ENCODE measurements at regions not wholly inside any gene's neighbourhood (a gene's known extent, or its start where the extent isn't known, plus 50 kb on each side); places are given as distances from the start of the nearest gene placed in this dataset.

DNA sequence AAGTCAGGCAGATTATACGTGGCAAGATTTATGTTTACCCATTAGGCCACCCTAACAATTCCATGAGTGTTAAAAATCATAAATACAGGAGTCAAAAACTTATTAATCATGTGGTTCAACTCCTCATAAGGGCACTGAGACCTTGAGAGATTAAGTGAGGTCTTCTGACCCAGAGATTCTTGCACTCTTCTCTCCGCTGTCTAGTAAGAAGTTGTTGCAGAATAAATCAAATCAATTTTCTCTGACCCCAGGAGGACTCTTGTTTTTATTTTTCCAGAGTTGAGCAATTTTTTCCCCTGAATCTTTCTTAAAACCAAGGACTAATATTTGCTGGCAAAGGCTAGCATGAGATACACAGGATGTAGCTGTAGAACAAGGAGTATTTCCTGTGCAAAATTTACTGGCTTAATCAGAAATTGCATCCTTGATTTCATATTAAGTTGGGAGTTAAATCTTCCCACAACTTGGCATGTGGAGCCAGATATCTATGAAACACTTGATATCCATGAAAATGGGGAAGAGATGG is 90.9 kb upstream of the PTHLH start:
- Histone ChIP-seq H3K4me1 (ENCODE audit: insufficient read depth) (no peaks in the 10 kb centered on the region), H3F3A (ENCODE audit: insufficient read depth) (no peaks in the 10 kb centered on the region), H3K9ac (no peak overlapping the region), H3K9me2 (ENCODE audit: insufficient read depth) (no peaks in the 10 kb centered on the region), H3K4me2 (ENCODE audit: unreplicated experiment) (no peak overlapping the region), H2AFZ (no peak overlapping the region), H3K4me3 (no peak overlapping the region), H3K79me2 (ENCODE audit: insufficient read depth) (no peaks in the 10 kb centered on the region), H4K20me1 (ENCODE audit: insufficient read depth) (no peaks in the 10 kb centered on the region), H3K27ac (no peak overlapping the region), H3K9me3 (ENCODE audit: low read depth) (no peaks in the 10 kb centered on the region), H3K27me3 (replicated peaks; ENCODE audit: insufficient read depth) (no peaks in the 10 kb centered on the region), H3K36me3 (ENCODE audit: low read depth) (no peaks in the 10 kb centered on the region)
- no peak for TF ChIP-seq EZH2 (IDR thresholded peaks at IDR 0.05; ENCODE audit: insufficient read depth, poor library complexity, severe bottlenecking)
- no peak for TF ChIP-seq EZH2phosphoT487 (IDR thresholded peaks at IDR 0.05; ENCODE audit: insufficient read depth, low read depth)
- in situ Hi-C loops (cut with MboI): no loop called here
- 88% methylated on average over 2 of the region's 2 CpGs for WGBS, 2 experiments (ENCODE audit: low coverage in 1 of 2, low lambda C conversion rate in 2 of 2, missing lambda C conversion rate in 2 of 2)
- DNase-seq: no peak

DNA sequence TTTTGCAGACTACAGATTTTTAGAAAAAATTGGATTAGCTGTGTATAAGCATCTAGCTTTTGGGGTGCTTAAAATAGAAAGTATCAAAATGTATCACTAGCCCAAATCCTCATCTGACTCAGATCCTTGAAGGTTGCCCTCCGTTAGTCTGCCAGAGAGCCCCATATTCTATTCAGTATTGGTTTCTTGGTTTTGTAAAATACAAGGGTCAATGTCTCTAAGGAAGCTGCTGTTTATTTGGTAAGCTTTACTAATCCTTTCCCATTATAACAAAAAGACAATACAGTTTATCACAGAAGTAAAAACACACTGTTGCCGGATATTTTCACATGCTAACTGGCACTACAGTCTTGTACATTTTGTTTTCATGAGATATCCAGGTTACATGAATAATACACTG is 92.8 kb upstream of the PTHLH start:
- no peak overlapping the region for H3K9ac ChIP-seq
- no peaks in the 10 kb centered on the region for H4K20me1 ChIP-seq (ENCODE audit: insufficient read depth)
- H3K4me1 ChIP-seq (ENCODE audit: insufficient read depth): no peaks in the 10 kb centered on the region
- no peak overlapping the region for H3K27ac ChIP-seq
- no peak overlapping the region for H2AFZ ChIP-seq
- H3K9me3 ChIP-seq (ENCODE audit: low read depth): no peaks in the 10 kb centered on the region
- DNase-seq: no peak
- H3K79me2 ChIP-seq (ENCODE audit: insufficient read depth): no peaks in the 10 kb centered on the region
- TF ChIP-seq EZH2phosphoT487 (IDR thresholded peaks at IDR 0.05; ENCODE audit: insufficient read depth, low read depth) (no peak), EZH2 (IDR thresholded peaks at IDR 0.05; ENCODE audit: insufficient read depth, poor library complexity, severe bottlenecking) (no peak)
- no peaks in the 10 kb centered on the region for H3K9me2 ChIP-seq (ENCODE audit: insufficient read depth)
- H3K4me2 ChIP-seq (ENCODE audit: unreplicated experiment): no peak overlapping the region
- H3K27me3 ChIP-seq (replicated peaks; ENCODE audit: insufficient read depth): no peaks in the 10 kb centered on the region
- H3K36me3 ChIP-seq (ENCODE audit: low read depth): no peaks in the 10 kb centered on the region
- 84 to 87% methylated on average over 2 of the region's 2 CpGs for WGBS, 2 experiments (ENCODE audit: low coverage in 1 of 2, low lambda C conversion rate in 2 of 2, missing lambda C conversion rate in 2 of 2)
- in situ Hi-C loops (cut with MboI): no loop called here
- no peaks in the 10 kb centered on the region for H3F3A ChIP-seq (ENCODE audit: insufficient read depth)
- no peak overlapping the region for H3K4me3 ChIP-seq

DNA sequence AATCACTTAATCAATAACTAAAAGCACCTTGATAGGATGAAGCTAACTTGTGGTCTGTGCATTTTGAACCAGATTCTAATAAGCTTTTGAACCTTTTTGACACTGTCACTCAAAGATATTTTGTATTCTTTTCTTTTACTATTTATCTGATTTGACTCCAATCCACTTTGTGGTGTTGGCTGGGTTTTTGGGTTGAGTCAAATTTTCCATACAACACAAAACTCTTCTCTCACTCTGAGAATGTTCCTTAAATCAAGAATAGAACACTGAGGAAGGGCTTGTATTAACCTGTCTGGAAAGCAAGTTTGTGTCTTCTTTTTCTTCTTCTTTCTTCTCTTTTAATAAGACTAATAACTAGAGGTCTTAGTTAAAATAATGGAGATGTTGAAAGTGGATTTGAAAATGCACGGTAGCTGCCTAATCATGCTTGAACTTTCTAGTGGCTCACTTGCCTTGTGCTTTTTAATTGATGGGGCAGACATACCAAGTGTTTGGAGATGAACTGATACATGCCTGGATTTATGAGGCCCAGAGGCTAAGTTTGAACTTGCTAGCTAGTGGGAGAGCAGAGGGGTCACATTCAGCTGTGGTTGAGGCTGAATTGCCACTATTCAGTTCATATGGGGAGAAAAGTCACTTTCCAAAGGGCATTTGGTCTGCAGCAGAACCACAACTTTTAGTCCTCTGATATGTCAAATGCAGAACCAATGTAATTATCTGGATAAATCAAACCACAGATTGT is 93.5 kb upstream of the PTHLH start:
- Histone ChIP-seq H3K79me2 (ENCODE audit: insufficient read depth) (no peaks in the 10 kb centered on the region), H3K4me2 (ENCODE audit: unreplicated experiment) (no peak overlapping the region), H3K9ac (no peak overlapping the region), H3K4me1 (ENCODE audit: insufficient read depth) (no peaks in the 10 kb centered on the region), H3K9me2 (ENCODE audit: insufficient read depth) (no peaks in the 10 kb centered on the region), H4K20me1 (ENCODE audit: insufficient read depth) (no peaks in the 10 kb centered on the region), H3K27me3 (replicated peaks; ENCODE audit: insufficient read depth) (no peaks in the 10 kb centered on the region), H3K36me3 (ENCODE audit: low read depth) (no peaks in the 10 kb centered on the region), H3K4me3 (no peak overlapping the region), H3F3A (ENCODE audit: insufficient read depth) (no peaks in the 10 kb centered on the region), H3K27ac (no peak overlapping the region), H3K9me3 (ENCODE audit: low read depth) (no peaks in the 10 kb centered on the region), H2AFZ (no peak overlapping the region)
- 94 to 100% methylated on average over 1 of the region's 1 CpG for WGBS, 2 experiments (ENCODE audit: low coverage in 1 of 2, low lambda C conversion rate in 2 of 2, missing lambda C conversion rate in 2 of 2)
- no peak for DNase-seq
- no peak for TF ChIP-seq EZH2 (IDR thresholded peaks at IDR 0.05; ENCODE audit: insufficient read depth, poor library complexity, severe bottlenecking)
- TF ChIP-seq EZH2phosphoT487 (IDR thresholded peaks at IDR 0.05; ENCODE audit: insufficient read depth, low read depth): no peak
- in situ Hi-C loops (cut with MboI): no loop called here

DNA sequence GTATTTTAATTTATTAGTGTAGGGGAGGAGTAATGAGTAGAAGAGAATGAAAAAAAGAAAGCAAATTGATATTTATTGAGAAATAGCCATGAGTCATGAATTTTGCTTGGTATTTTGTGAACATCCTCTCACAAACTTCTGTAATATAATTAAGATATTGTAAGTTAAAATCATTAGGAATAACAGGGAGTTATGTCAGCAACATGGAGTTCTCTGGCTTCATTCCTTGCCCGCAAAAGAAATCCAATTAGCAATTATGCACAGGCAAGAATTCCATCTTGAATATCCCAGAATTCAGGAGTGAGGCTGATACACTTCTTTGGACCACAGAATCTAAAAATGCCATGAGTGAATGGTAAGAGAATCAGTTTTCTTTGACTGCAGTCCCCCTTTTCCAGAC is 94.3 kb upstream of the PTHLH start:
- H4K20me1 ChIP-seq (ENCODE audit: insufficient read depth): no peaks in the 10 kb centered on the region
- peak; percentile 32 for DNase-seq
- H3K27me3 ChIP-seq (replicated peaks; ENCODE audit: insufficient read depth): no peaks in the 10 kb centered on the region
- H3K4me2 ChIP-seq (ENCODE audit: unreplicated experiment): no peak overlapping the region
- no peak overlapping the region for H3K4me3 ChIP-seq
- no peaks in the 10 kb centered on the region for H3K79me2 ChIP-seq (ENCODE audit: insufficient read depth)
- H3K9me3 ChIP-seq (ENCODE audit: low read depth): peaks cover 3% of the 10 kb centered on the region
- in situ Hi-C loops (cut with MboI): no loop called here
- H3F3A ChIP-seq (ENCODE audit: insufficient read depth): no peaks in the 10 kb centered on the region
- H3K27ac ChIP-seq: no peak overlapping the region
- no peak overlapping the region for H3K9ac ChIP-seq
- H3K9me2 ChIP-seq (ENCODE audit: insufficient read depth): no peaks in the 10 kb centered on the region
- no peak for TF ChIP-seq EZH2phosphoT487 (IDR thresholded peaks at IDR 0.05; ENCODE audit: insufficient read depth, low read depth)
- no peak for TF ChIP-seq EZH2 (IDR thresholded peaks at IDR 0.05; ENCODE audit: insufficient read depth, poor library complexity, severe bottlenecking)
- 93 to 94% methylated on average over 1 of the region's 1 CpG for WGBS, 2 experiments (ENCODE audit: low coverage in 1 of 2, low lambda C conversion rate in 2 of 2, missing lambda C conversion rate in 2 of 2)
- no peaks in the 10 kb centered on the region for H3K36me3 ChIP-seq (ENCODE audit: low read depth)
- H3K4me1 ChIP-seq (ENCODE audit: insufficient read depth): no peaks in the 10 kb centered on the region
- no peak overlapping the region for H2AFZ ChIP-seq

Measured in GM23248 (cell line).